T-helper 22 cell (primary cell): ENCODE measurements at regions not wholly inside any gene's neighbourhood (a gene's known extent, or its start where the extent isn't known, plus 50 kb on each side); places are given as distances from the start of the nearest gene placed in this dataset.
"Not testable (repeated sequence)": the region's sequence is repeated elsewhere in the genome, so short reads cannot be mapped to it uniquely, and the experiment has no call there.

ENCODE experiments used
- DNase-seq: peaks from one replicate; pipeline ENCODE4 v3.0.0-alpha.2; 2020; ENCODE audit warnings: low read depth

- DNase-seq = not testable (repeated sequence)
Measured at GRCh38 chr1:143905214-143906179, 66.3 kb downstream of the FAM72C start.

DNA sequence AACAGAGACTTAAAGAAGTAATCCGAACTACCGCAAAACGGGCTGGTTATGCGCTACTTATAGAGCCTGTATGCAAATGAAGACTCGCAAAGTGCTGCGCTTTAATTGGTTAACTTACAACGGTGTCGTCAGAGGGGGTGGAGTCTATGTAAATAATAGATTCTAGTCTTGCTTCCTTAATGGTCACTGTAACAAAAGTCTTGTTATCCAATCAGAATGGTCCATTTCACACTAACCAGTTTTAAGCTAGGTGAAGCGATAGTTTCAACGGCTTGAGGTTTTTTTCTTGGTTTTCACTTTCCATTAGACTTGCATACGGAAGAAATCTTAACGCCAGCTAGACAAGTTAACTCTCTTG, 67.2 kb downstream of the FAM72C start:
- DNase-seq = not testable (repeated sequence)

DNA sequence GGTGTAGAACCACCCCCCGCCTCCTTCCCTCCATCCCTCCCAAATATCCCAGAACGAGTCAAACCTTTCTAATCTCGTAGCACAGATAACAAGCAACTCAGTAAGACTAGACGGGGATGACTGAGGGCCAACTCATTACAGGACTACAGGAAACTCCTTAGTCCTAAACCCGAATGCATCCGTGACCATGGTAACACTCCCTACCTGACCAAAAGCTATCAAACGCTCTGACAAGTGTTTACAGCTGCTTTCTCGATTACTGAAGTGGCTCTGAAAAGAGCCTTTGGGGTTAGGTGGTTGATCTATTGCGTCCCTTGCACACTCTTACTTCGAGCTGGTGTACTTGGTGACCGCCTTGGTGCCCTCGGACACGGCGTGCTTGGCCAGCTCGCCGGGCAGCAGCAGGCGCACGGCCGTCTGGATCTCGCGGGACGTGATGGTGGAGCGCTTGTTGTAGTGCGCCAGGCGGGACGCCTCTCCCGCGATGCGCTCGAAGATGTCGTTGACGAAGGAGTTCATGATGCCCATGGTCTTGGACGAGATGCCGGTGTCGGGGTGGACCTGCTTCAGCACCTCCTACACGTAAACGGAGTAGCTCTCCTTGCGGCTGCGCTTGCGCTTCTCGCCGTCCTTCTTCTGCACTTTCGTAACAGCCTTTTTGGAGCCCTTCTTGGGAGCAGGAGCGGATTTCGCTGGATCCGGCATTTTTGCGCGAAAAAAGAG, 67.7 kb downstream of the FAM72C start:
- not testable (repeated sequence) for DNase-seq

DNA sequence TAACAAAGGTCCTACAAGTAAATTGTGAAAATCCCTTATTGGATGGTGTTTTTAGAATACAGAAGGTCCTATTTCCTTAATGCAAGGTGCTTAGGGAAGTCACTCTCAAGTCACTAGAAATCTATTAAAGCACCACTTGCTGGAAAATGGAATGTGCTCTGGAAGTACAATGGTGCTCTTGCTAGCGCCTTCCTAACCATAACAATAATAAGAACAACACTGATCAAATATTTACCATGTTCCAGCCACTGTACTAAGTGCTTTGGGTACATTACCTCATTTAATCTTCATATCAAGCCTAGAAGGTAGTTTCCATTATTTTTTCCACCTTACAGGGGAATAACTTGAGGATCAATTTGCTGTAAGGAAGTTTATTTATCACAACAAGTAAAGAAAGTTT, 75.4 kb downstream of the FAM72C start:
- DNase-seq = not testable (repeated sequence)

- peak; percentile 32 for DNase-seq
Measured at GRCh38 chr1:143884932-143885574, 86.7 kb downstream of the FAM72C start.

DNA sequence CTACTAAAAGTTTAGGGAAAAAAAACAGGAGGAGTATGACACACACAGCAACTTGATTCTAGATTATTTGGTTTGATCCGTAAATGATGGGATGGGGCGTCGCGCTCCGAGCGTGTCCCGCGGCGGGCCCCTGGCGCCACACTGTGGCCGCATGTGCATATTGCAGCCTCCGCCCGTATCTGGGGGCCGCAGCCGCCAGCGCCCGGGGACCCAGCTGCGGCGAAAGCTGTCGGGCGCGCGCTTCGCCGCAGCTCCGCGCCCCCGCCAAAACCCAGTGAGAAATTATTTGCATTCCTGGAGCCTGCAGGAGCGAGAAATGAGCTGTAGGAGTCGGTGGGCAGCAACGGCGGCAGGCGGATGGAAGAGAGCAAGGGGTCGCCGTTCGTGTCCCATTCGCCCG, 87.3 kb downstream of the FAM72C start:
- DNase-seq = peak; percentile 16

DNA sequence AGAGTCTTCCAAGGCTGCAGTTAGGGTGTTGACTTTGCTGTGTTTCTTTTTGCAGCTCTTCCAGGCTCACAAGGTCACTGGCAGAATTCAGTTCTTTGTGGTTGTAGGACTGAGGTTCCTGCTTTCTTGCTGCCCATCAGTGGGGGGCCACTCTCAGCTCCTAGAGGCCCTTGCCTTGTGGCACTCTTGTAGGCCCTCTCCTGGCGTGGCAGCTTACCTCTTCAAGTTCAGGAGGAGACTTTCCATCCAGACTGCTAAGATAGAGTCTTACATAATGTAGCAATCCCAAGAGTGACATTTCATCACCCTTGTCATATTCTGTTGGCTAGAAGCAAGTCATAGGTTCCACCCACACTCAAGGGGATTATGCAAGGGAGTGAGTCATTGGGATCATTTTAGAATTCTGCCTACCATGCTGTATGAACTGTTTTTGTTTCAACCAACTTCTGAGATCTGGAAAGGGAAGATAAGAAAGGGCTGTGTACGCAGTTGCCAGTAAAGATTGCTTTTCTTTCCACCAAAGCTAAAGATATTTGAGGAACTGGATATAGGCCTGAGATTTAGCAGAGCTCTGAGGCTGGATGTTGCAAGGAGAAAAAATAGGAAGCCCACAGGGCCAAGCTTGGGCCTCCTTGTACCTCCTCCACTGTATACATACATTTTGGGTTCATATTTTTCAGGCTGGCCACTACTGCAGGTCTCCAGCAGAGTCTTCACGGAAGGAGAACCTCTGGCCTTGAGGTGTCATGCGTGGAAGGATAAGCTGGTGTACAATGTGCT, 91.8 kb downstream of the FAM72C start:
- DNase-seq = not testable (repeated sequence)

DNA sequence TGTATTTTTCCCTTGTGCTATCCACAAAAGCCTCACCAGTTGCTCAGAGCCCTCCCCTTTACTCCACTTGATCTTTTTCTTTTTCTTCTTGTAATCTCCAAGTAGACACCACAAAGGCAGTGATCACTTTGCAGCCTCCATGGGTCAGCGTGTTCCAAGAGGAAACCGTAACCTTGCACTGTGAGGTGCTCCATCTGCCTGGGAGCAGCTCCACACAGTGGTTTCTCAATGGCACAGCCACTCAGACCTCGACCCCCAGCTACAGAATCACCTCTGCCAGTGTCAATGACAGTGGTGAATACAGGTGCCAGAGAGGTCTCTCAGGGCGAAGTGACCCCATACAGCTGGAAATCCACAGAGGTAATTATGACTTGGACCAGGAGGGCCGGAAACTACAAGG, 95.8 kb downstream of the FAM72C start:
- not testable (repeated sequence) for DNase-seq

DNA sequence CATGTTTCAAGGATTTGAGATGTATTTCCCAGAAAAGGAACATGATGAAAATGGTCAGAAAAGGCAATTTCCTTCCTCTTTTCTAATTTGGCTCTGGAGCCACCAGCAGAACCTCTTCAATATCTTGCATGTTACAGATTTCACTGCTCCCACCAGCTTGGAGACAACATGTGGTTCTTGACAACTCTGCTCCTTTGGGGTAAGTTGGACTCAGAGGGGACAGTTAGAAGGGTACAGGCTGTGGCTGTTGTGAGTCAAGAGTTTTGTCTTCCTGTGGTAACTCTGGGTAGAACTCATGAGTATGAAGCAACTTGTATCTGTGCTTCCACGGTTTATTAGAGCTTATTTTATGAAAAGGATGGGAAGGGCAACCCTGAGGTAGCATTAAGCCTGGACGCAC, 97.2 kb downstream of the FAM72C start:
- not testable (repeated sequence) for DNase-seq

DNA sequence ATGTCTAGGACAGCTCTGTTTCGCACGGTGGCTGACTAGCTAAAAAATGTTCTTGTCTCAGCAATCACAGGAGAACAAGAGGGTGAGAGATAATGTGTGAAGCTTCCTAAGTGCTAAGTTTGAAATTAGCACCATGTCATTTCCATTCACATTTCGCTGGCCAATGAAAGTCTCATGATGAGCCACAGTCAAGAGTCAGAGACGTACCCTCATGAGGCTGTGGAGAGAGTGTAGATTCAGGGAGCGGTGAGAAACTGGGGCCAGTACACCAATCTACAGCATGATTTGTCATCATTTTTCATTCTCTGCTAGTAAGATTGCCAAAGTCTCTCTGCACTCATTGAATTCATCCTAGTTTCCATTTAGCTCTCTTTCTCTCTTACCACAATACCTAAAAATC, 98.1 kb downstream of the FAM72C start:
- not testable (repeated sequence) for DNase-seq

DNA sequence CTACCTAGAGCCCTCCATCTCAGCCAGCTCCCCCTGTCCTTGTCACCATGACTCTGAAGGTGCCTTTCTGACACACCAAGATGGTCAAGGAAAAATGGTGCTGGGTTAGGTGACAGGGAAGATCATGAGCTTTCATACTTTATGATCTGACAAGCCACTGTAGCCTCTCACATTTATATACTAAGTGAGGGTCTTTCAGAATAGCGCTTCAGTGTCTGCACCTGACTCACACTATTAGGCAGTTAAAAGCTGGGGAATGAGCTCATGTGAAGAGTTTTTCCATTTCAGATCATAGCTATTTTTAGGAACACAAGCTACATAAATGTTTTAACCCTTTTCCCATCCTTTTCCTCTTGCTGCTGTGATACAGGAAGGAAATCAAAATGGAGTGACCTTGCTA, 101.4 kb downstream of the FAM72C start:
- not testable (repeated sequence) for DNase-seq

- not testable (repeated sequence) for DNase-seq
Measured at GRCh38 chr1:143867590-143868220, 104.1 kb downstream of the FAM72C start.

- not testable (repeated sequence) for DNase-seq
Measured at GRCh38 chr1:143863901-143864520, 107.8 kb downstream of the FAM72C start.

DNA sequence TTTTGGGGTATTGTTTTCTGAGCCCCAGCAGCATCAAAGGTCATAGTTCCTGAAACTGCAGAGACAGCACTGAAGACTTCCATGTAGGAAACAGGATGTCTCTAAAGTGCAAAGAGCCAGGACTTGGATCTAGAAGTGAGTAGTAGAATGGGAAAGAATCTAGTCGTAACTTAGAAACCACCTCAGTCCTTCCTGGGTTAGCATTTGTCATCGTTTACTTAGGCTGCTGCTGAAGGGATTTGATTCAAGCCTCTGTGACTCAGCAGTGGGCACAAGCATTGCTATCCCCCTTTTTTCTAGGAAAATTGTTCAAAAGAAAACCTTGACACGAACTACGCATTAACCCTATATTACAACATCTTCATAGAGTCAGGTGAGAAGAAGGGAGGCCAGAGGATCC, 109.1 kb downstream of the FAM72C start:
- DNase-seq = not testable (repeated sequence)

DNA sequence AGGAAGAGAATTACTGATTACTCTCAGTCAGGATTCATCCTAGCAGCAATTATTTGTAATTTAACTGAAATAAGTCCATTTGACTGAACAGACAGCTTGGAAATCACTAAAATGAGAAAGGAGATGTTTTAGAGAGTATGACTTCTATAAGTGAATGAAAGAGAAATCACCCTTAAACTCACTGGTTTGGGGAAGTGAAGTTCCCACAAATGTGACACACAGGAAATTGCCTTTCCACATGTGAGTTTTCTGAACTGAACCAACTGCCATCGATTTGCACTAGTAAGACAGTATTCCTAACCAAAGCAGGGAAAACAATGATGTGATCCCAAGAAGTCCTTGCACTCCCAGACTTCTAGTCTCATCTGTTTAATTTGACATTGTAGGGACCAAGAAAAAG, 110.5 kb downstream of the FAM72C start:
- DNase-seq = not testable (repeated sequence)

DNA sequence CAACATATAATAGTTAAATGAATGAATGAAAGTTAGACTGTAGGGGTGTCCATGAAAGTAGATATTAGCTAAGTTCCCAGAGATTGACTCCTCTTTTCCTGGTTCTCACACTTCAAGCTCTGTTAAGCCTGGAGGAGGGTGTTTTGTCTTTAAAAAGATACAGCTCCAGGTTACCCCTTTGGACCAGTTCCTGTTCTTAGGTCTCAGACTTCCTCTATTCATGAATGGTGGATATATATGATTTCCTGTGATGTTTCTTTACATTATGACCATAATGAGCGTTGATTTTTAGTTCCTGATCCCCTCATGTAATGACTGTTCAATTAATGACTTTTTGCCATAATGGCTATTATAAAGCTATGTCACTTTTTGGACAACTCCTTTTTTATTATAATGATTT, 115.9 kb downstream of the FAM72C start:
- not testable (repeated sequence) for DNase-seq

- DNase-seq = not testable (repeated sequence)
Measured at GRCh38 chr1:143854069-143854468, 117.7 kb downstream of the FAM72C start.

GRCh38 chr1:143850637-143851036, 121.1 kb downstream of the FAM72C start:
- not testable (repeated sequence) for DNase-seq

DNA sequence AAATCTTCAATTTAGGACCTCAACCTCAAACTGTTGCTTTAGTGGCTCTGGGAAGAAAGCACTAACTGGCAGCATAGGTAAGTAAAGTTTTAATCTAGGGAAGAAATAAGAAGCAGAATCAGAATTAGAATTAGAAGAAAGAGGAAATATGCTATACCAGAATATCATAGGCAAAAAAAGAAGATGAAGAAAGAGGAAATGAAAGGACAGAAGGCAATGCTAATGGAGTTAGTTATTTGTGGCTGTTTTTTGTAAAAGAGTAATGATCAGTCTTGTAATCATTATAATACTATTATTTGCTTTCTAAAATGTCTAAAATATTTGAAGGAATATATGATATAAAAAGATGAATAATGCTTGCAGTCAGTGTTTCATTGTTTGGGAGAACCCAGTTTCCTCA, 122.9 kb downstream of the FAM72C start:
- not testable (repeated sequence) for DNase-seq

DNA sequence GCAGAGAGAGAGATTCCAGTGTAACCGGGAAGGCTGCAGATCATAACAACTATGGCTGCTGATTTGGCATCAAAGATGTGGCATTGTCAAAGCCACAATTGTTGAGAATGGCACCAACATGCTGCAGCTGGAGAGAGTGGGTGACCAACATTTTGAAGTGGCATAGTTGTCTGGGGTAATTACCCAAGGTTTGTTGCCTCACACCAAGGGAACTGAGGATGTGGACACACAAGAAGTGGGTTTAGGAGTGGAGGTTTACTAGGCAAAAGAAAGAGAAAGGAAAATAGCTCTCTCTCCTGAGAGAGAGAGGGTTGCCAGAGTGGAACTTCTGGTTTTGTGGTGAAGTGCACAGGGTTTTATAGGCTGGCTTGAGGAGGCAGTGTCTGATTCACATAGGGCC, 126.6 kb downstream of the FAM72C start:
- not testable (repeated sequence) for DNase-seq

- not testable (repeated sequence) for DNase-seq
Measured at GRCh38 chr1:143842058-143842457, 129.7 kb downstream of the FAM72C start.
